IMR-90 (cell line): ENCODE measurements at regions not wholly inside any gene's neighbourhood (a gene's known extent, or its start where the extent isn't known, plus 50 kb on each side); places are given as distances from the start of the nearest gene placed in this dataset.

Experiments used
- ATAC-seq: fragments of 200-7000 bp; cut with Tn5 transposase; 2 replicates; pipeline ENCODE4 v1.9.1; 2020; ENCODE audit warnings: low read depth, mild to moderate bottlenecking, moderate library complexity
- BruUV-seq: library from RNA; stranded (reverse); fragments of 400-500 nt; replicated peaks from 2 replicates; lab custom pipeline; 2021; lab: Mats Ljungman, UMichigan
- CTCF ChIA-PET: fragments of 300-600 bp; formaldehyde crosslinking; extraction: SDS; loops from one replicate; lab custom pipeline; 2021; ENCODE audit warnings: antibody characterized with exemption; lab: Yijun Ruan, JAX
- POLR2A ChIA-PET: fragments of 300-600 bp; sonication (Branson Sonifier 250); formaldehyde crosslinking; loops from one replicate; lab custom pipeline; 2022; ENCODE audit warnings: antibody characterized with exemption; ENCODE audit not compliant: unreplicated experiment; lab: Charles Lee
- DNase-seq: peaks from one replicate; pipeline ENCODE4 v3.0.0; 2013
- H2AFZ ChIP-seq: replicated peaks from 2 replicates; pipeline ENCODE3; 2013; ENCODE audit warnings: low read length, mild to moderate bottlenecking; ENCODE audit not compliant: poor library complexity
- H2AK5ac ChIP-seq: 2 replicates; pipeline ENCODE4 v1.6.1; 2013; ENCODE audit warnings: low read depth, low read length, inconsistent platforms
- H2AK9ac ChIP-seq: replicated peaks from 2 replicates; pipeline ENCODE3; 2013; ENCODE audit warnings: mild to moderate bottlenecking, low read depth, low read length, moderate library complexity; ENCODE audit not compliant: poor library complexity
- H2BK120ac ChIP-seq: 2 replicates; pipeline ENCODE4 v1.6.1; 2013; ENCODE audit warnings: low read depth, low read length, inconsistent platforms
- H2BK15ac ChIP-seq: 3 replicates; pipeline ENCODE4 v1.6.1; 2013; ENCODE audit warnings: low read depth, low read length, inconsistent platforms
- H2BK20ac ChIP-seq: 2 replicates; pipeline ENCODE4 v1.6.1; 2013; ENCODE audit warnings: low read depth, mild to moderate bottlenecking, inconsistent platforms, low read length, moderate library complexity
- H2BK5ac ChIP-seq: 2 replicates; pipeline ENCODE4 v1.6.1; 2013; ENCODE audit warnings: mild to moderate bottlenecking, low read depth, low read length, inconsistent platforms; ENCODE audit not compliant: poor library complexity, severe bottlenecking
- H3K14ac ChIP-seq: replicated peaks from 2 replicates; pipeline ENCODE4 v1.6.1; 2013; ENCODE audit warnings: low read depth, low read length, inconsistent platforms
- H3K18ac ChIP-seq: 2 replicates; pipeline ENCODE4 v1.6.1; 2013; ENCODE audit warnings: low read depth, low read length, control low read depth
- H3K23ac ChIP-seq: 2 replicates; pipeline ENCODE4 v1.6.1; 2013; ENCODE audit warnings: low read depth, low read length, inconsistent platforms
- H3K27ac ChIP-seq: 2 replicates; pipeline ENCODE4 v1.5.1; 2013; ENCODE audit warnings: mild to moderate bottlenecking, control low read depth, low read length; ENCODE audit not compliant: insufficient read depth
- H3K27me3 ChIP-seq: 2 replicates; pipeline ENCODE4 v1.6.1; 2013; ENCODE audit warnings: low read length; ENCODE audit not compliant: control insufficient read depth, insufficient read depth
- H3K36me3 ChIP-seq: 2 replicates; pipeline ENCODE4 v1.6.1; 2013; ENCODE audit warnings: low read length, mixed read lengths; ENCODE audit not compliant: control insufficient read depth, insufficient read depth
- H3K4ac ChIP-seq: 2 replicates; pipeline ENCODE4 v1.6.1; 2013; ENCODE audit warnings: low read depth, low read length, inconsistent platforms
- H3K4me1 ChIP-seq: 2 replicates; pipeline ENCODE4 v1.6.1; 2013; ENCODE audit warnings: low read length, mixed read lengths; ENCODE audit not compliant: control insufficient read depth, insufficient read depth
- H3K4me2 ChIP-seq: 2 replicates; pipeline ENCODE4 v1.6.1; 2013; ENCODE audit warnings: low read depth, mild to moderate bottlenecking, control low read depth, low read length, moderate library complexity
- H3K4me3 ChIP-seq: 2 replicates; pipeline ENCODE4 v1.5.1; 2013; ENCODE audit warnings: low read depth, mild to moderate bottlenecking, control low read depth, low read length, moderate library complexity; ENCODE audit not compliant: insufficient read depth
- H3K56ac ChIP-seq: 2 replicates; pipeline ENCODE4 v1.6.1; 2013; ENCODE audit warnings: low read length, inconsistent platforms; ENCODE audit not compliant: insufficient read depth; ENCODE audit errors: extremely low read depth
- H3K79me1 ChIP-seq, 2 experiments: 2 replicates each; pipeline ENCODE4 v1.6.1; 2013; ENCODE audit warnings: low read length in 2 of 2, inconsistent platforms in 1 of 2, low read depth in 1 of 2
- H3K9ac ChIP-seq: 2 replicates; pipeline ENCODE4 v1.6.1; 2013; ENCODE audit warnings: low read depth, low read length, control low read depth
- H3K9me1 ChIP-seq: 2 replicates; pipeline ENCODE4 v1.6.1; 2013; ENCODE audit warnings: low read length, inconsistent platforms; ENCODE audit not compliant: insufficient read depth
- H3K9me3 ChIP-seq: 2 replicates; pipeline ENCODE4 v1.6.1; 2013; ENCODE audit warnings: low read length; ENCODE audit not compliant: control insufficient read depth, insufficient read depth
- H4K20me1 ChIP-seq: 2 replicates; pipeline ENCODE4 v1.6.1; 2013; ENCODE audit warnings: low read length, inconsistent platforms; ENCODE audit not compliant: insufficient read depth
- H4K5ac ChIP-seq: 2 replicates; pipeline ENCODE4 v1.6.1; 2013; ENCODE audit warnings: mild to moderate bottlenecking, low read depth, low read length, control low read depth
- H4K8ac ChIP-seq, 2 experiments: 2 replicates each; pipeline ENCODE4 v1.6.1; 2013; ENCODE audit warnings: low read depth in 2 of 2, low read length in 2 of 2, control low read depth in 1 of 2, inconsistent platforms in 1 of 2
- H4K91ac ChIP-seq: 2 replicates; pipeline ENCODE4 v1.6.1; 2013; ENCODE audit warnings: low read depth, low read length, inconsistent platforms; ENCODE audit not compliant: insufficient read depth
- CHD1 ChIP-seq: IDR thresholded peaks from 2 replicates; pipeline ENCODE4 v1.6.1; 2012; ENCODE audit warnings: low read depth, low read length, improper control_type of control experiment
- MAZ ChIP-seq: IDR thresholded peaks from 2 replicates; pipeline ENCODE4 v1.6.1; 2012; ENCODE audit warnings: low read depth, mild to moderate bottlenecking, low read length, improper control_type of control experiment, moderate library complexity, borderline replicate concordance
- WGBS, 2 experiments: methylation state at CpG; one replicate each; pipeline versions ENCODE4 v1.1.5 to v1.1.7; 2013; ENCODE audit warnings: missing lambda C conversion rate in 2 of 2; ENCODE audit not compliant: insufficient read length in 1 of 2; ENCODE audit errors: extremely low coverage in 2 of 2; 5-methylcytosine and 5-hydroxymethylcytosine counted together
- dilution Hi-C: fragments of 300-500 bp; cut with HindIII; formaldehyde crosslinking; loops from one replicate; pipeline ENCODE4 v1.14.3; 2018; ENCODE audit warnings: low sequenced_read_pairs; ENCODE audit not compliant: unreplicated experiment
- in situ Hi-C: fragments of 300-500 bp; cut with MboI; formaldehyde crosslinking; loops from 3 replicates; pipeline ENCODE4 v1.14.3; 2019; ENCODE audit warnings: low sequenced_read_pairs, inconsistent platforms, mixed read lengths
- intact Hi-C: fragments of 100-400 bp; cut with micrococcal nuclease; formaldehyde crosslinking; loops from 2 replicates; pipeline ENCODE4 v1.10.0; 2022
- TF ChIP-seq, protein P1 (sequence below): fragments of 150-350 bp; IDR thresholded peaks from 2 replicates; pipeline ENCODE4 v1.6.1; 2017; ENCODE audit warnings: mild to moderate bottlenecking, antibody characterized with exemption, low read length, low read depth

DNA sequence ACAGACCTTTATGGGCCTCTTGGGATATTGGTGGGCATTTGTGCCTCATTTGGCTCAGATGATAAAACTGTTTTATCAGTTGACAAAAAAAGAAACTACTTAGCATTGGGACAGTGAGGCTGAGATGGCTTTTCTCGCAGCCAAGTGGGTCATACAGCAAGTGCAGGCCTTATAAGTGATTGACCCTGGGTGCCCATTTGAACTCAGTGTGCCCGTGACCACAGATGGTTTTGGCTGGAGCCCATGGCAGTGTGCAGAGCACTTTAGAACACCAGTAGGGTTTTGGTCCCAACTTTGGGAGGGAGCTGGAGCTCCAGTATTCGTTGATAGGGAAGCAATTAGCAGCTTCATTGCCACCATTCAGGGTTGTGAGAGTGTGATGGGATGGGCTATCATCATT, 404.5 kb upstream of the LARGE1 start:
- H3K9me1 ChIP-seq: no peaks in the 10 kb centered on the region
- H3K18ac ChIP-seq: no peak overlapping the region
- no peak overlapping the region for H3K4me2 ChIP-seq
- no peak overlapping the region for H4K8ac ChIP-seq
- WGBS, 2 experiments: 20% methylated on average over 1 of the region's 3 CpGs; no CpG with 5 or more reads in 1 of the 2 experiments
- H3K9ac ChIP-seq: no peak overlapping the region
- no peak overlapping the region for H2AK5ac ChIP-seq
- H3K27me3 ChIP-seq: no peaks in the 10 kb centered on the region
- ChIA-PET CTCF (no interaction called here), POLR2A (no interaction called here)
- H3K36me3 ChIP-seq: no peaks in the 10 kb centered on the region
- no peaks in the 10 kb centered on the region for H3K79me1 ChIP-seq
- no peak overlapping the region for H3K14ac ChIP-seq
- TF ChIP-seq, protein P1, sequence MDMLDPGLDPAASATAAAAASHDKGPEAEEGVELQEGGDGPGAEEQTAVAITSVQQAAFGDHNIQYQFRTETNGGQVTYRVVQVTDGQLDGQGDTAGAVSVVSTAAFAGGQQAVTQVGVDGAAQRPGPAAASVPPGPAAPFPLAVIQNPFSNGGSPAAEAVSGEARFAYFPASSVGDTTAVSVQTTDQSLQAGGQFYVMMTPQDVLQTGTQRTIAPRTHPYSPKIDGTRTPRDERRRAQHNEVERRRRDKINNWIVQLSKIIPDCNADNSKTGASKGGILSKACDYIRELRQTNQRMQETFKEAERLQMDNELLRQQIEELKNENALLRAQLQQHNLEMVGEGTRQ: no peak
- no peak for TF ChIP-seq MAZ
- no peak for TF ChIP-seq CHD1
- H2AFZ ChIP-seq: no peak overlapping the region
- H2BK20ac ChIP-seq: no peak overlapping the region
- no peak overlapping the region for H2BK120ac ChIP-seq
- no peak overlapping the region for H4K91ac ChIP-seq
- no TSS peak for BruUV-seq
- DNase-seq (no peak), ATAC-seq (no peak)
- H3K23ac ChIP-seq: no peak overlapping the region
- H3K4me3 ChIP-seq: no peak overlapping the region
- H3K4ac ChIP-seq: no peak overlapping the region
- no peak overlapping the region for H3K56ac ChIP-seq
- no peak overlapping the region for H3K27ac ChIP-seq
- no peak overlapping the region for H4K5ac ChIP-seq
- no peak overlapping the region for H2BK15ac ChIP-seq
- H2AK9ac ChIP-seq: no peak overlapping the region
- peaks cover 15% of the 10 kb centered on the region for H3K9me3 ChIP-seq
- H4K20me1 ChIP-seq: no peaks in the 10 kb centered on the region
- in situ Hi-C loops: no loop called here
- dilution Hi-C loops: no loop called here
- intact Hi-C loops: no loop called here
- no peak overlapping the region for H2BK5ac ChIP-seq
- H3K4me1 ChIP-seq: no peaks in the 10 kb centered on the region
